ENCODE measurements at regions not wholly inside any gene's neighbourhood (a gene's known extent, or its start where the extent isn't known, plus 50 kb on each side); places are given as distances from the start of the nearest gene placed in this dataset.
"Not testable (repeated sequence)": the region's sequence is repeated elsewhere in the genome, so short reads cannot be mapped to it uniquely, and the experiment has no call there.

GRCh38 chr1:90362163-90362562 is 354.9 kb downstream of the BARHL2 start:
- peaks cover 8% of the 10 kb centered on the region for H3K27me3 Mint-ChIP-seq
- ChIA-PET POLR2A (no interaction called here), CTCF (no interaction called here)
- H3K4me3 Mint-ChIP-seq = no peak overlapping the region
- H3K4me1 Mint-ChIP-seq = no peaks in the 10 kb centered on the region
- H3K27ac Mint-ChIP-seq = no peak overlapping the region
- no peak for DNase-seq
- H3K36me3 Mint-ChIP-seq (ENCODE audit: low read depth) = no peaks in the 10 kb centered on the region
- no peaks in the 10 kb centered on the region for H3K9me3 Mint-ChIP-seq

- no peak for DNase-seq
- no peaks in the 10 kb centered on the region for H3K9me3 Mint-ChIP-seq
- H3K4me3 Mint-ChIP-seq = no peak overlapping the region
- no peak overlapping the region for H3K27ac Mint-ChIP-seq
- peaks cover 2% of the 10 kb centered on the region for H3K27me3 Mint-ChIP-seq
- no peaks in the 10 kb centered on the region for H3K36me3 Mint-ChIP-seq (ENCODE audit: low read depth)
- CTCF ChIA-PET = no interaction called here
- POLR2A ChIA-PET = no interaction called here
- H3K4me1 Mint-ChIP-seq = no peaks in the 10 kb centered on the region
These were observed 356.1 kb downstream of the BARHL2 start for GRCh38 chr1:90361026-90361425.

GRCh38 chr1:90359994-90360393 is 357.1 kb downstream of the BARHL2 start:
- Mint-ChIP-seq H3K27me3 (no peaks in the 10 kb centered on the region), H3K4me1 (no peaks in the 10 kb centered on the region), H3K36me3 (ENCODE audit: low read depth) (no peaks in the 10 kb centered on the region), H3K27ac (no peak overlapping the region), H3K4me3 (no peak overlapping the region), H3K9me3 (no peaks in the 10 kb centered on the region)
- ChIA-PET POLR2A (no interaction called here), CTCF (no interaction called here)
- DNase-seq = no peak

DNA sequence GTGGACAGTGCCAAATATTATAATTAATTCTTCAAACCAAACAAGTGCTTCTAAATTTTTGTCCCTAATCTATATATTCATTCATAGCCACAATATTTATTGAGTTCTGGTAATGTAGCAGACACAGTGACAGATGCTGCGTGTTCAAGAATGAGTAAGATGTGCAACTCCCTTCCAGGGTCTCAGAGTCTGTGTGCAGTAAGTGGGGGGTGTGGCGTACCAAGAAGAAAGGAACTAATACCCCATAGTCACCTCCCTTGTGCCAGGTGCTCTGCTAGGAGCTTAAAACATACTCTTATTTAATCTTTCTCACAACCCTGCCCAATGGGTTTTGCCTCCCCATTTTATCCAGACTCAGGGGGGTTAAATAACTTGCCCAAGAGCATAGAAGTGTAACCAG is 358.7 kb downstream of the BARHL2 start:
- POLR2A ChIA-PET = no interaction called here
- CTCF ChIA-PET = no interaction called here
- H3K27me3 Mint-ChIP-seq = no peaks in the 10 kb centered on the region
- DNase-seq = no peak
- no peaks in the 10 kb centered on the region for H3K36me3 Mint-ChIP-seq (ENCODE audit: low read depth)
- no peaks in the 10 kb centered on the region for H3K4me1 Mint-ChIP-seq
- H3K27ac Mint-ChIP-seq = no peak overlapping the region
- H3K4me3 Mint-ChIP-seq = no peak overlapping the region
- no peaks in the 10 kb centered on the region for H3K9me3 Mint-ChIP-seq

DNA sequence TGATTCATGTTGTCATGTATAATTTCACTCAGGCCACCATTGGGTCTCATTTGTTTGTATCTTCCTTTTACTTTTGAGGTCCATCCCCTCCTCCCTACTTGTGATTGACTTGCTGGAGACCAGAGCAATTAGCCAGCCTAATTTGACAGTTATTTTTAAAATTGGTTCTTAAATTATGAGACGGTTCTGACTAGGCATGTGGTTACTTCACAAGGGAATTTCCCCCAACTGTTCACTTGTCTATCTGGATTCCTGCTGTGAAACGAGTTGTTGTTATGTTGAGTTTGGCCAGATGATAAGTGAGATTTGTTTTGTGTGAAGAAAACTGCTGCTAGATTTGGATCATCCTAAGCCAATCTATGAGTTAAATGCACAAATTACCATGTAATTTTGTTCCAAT is 359.1 kb downstream of the BARHL2 start:
- no peak overlapping the region for H3K4me3 Mint-ChIP-seq
- H3K4me1 Mint-ChIP-seq = no peaks in the 10 kb centered on the region
- no peak for DNase-seq
- no peaks in the 10 kb centered on the region for H3K36me3 Mint-ChIP-seq (ENCODE audit: low read depth)
- H3K27me3 Mint-ChIP-seq = no peaks in the 10 kb centered on the region
- POLR2A ChIA-PET = no interaction called here
- H3K27ac Mint-ChIP-seq = no peak overlapping the region
- CTCF ChIA-PET = no interaction called here
- H3K9me3 Mint-ChIP-seq = no peaks in the 10 kb centered on the region

- Mint-ChIP-seq H3K27ac (no peak overlapping the region), H3K36me3 (ENCODE audit: low read depth) (no peaks in the 10 kb centered on the region), H3K9me3 (no peaks in the 10 kb centered on the region), H3K4me1 (no peaks in the 10 kb centered on the region), H3K27me3 (no peaks in the 10 kb centered on the region), H3K4me3 (no peak overlapping the region)
- ChIA-PET CTCF (no interaction called here), POLR2A (no interaction called here)
- DNase-seq = no peak
These were observed 360.1 kb downstream of the BARHL2 start for GRCh38 chr1:90356991-90357390.

DNA sequence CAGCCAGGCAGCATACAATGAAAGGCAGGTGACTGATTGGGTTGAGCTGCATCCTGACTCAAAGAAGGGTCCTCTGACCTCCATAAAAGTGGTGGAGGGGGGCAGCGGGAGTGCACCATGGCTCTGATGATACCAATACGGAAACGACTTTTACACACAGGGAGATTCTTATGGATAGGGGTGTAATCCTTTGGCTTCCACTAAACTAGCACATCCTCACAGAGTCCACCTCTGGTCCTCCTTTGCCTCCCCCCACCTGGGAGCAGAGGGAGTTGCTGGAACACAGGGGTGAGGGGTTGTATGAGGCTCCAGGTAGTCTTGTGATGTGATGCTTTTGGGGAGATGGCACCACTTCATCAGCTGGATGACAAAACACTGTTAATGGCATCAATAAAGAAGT is 361.0 kb downstream of the BARHL2 start:
- Mint-ChIP-seq H3K27ac (no peak overlapping the region), H3K9me3 (no peaks in the 10 kb centered on the region), H3K27me3 (no peaks in the 10 kb centered on the region), H3K4me3 (no peak overlapping the region), H3K36me3 (ENCODE audit: low read depth) (no peaks in the 10 kb centered on the region), H3K4me1 (no peaks in the 10 kb centered on the region)
- no peak for DNase-seq
- ChIA-PET CTCF (no interaction called here), POLR2A (no interaction called here)

DNA sequence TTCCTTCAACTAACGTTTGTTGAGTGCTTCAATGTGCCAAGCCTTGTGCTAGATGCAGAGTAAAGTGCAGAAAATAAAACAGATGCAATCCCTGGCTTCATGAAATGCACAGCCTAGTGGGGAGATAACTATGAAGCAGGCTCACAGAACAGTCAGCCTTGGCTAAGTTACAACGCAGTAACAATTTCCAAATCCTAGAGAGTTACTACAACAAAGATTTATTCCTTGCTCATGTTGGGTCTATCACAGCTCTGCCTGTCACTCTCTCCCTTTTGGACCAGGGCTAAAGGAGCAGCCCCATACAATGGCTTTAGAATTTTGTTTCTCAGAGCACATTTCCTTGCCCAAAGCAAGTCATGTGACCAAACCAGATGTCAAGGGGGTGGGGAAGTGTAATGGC is 359.8 kb downstream of the ZNF326 start:
- no peaks in the 10 kb centered on the region for H3K36me3 Mint-ChIP-seq (ENCODE audit: low read depth)
- no peak overlapping the region for H3K4me3 Mint-ChIP-seq
- ChIA-PET CTCF (no interaction called here), POLR2A (no interaction called here)
- H3K4me1 Mint-ChIP-seq = no peaks in the 10 kb centered on the region
- H3K9me3 Mint-ChIP-seq = no peaks in the 10 kb centered on the region
- no peak overlapping the region for H3K27ac Mint-ChIP-seq
- no peaks in the 10 kb centered on the region for H3K27me3 Mint-ChIP-seq
- DNase-seq = no peak

GRCh38 chr1:90351019-90351418 is 356.1 kb downstream of the ZNF326 start:
- ChIA-PET POLR2A (no interaction called here), CTCF (no interaction called here)
- H3K4me1 Mint-ChIP-seq = no peaks in the 10 kb centered on the region
- no peak overlapping the region for H3K27ac Mint-ChIP-seq
- no peak overlapping the region for H3K4me3 Mint-ChIP-seq
- H3K27me3 Mint-ChIP-seq = no peaks in the 10 kb centered on the region
- peaks cover 8% of the 10 kb centered on the region for H3K9me3 Mint-ChIP-seq
- no peak for DNase-seq
- H3K36me3 Mint-ChIP-seq (ENCODE audit: low read depth) = no peaks in the 10 kb centered on the region

GRCh38 chr1:90349510-90349909 is 354.6 kb downstream of the ZNF326 start:
- DNase-seq = no peak
- ChIA-PET POLR2A (no interaction called here), CTCF (no interaction called here)
- Mint-ChIP-seq H3K9me3 (peaks cover 8% of the 10 kb centered on the region), H3K27me3 (no peaks in the 10 kb centered on the region), H3K27ac (no peak overlapping the region), H3K4me3 (no peak overlapping the region), H3K36me3 (ENCODE audit: low read depth) (no peaks in the 10 kb centered on the region), H3K4me1 (no peaks in the 10 kb centered on the region)

DNA sequence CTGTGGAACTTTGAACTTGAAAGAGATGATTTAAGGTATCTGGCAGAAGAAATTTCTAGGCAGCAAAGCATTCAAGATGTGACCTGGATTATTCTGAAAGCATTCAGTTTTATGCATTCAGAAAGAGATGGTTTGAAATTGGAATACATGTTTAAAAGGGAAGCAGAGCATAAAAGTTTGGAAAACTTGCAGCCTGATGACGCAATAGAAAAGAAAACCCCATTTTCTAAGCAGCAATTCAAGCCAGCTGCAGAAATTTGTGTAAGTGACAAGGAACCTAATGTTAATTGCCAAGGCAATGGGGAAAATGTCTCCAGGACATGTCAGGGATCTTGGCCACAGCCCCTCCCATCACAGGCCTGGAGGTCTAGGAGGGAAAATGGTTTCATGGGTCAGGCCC is 354.0 kb downstream of the ZNF326 start:
- Mint-ChIP-seq H3K27me3 (no peaks in the 10 kb centered on the region), H3K27ac (no peak overlapping the region), H3K9me3 (peaks cover 8% of the 10 kb centered on the region), H3K4me1 (no peaks in the 10 kb centered on the region), H3K36me3 (ENCODE audit: low read depth) (no peaks in the 10 kb centered on the region), H3K4me3 (no peak overlapping the region)
- ChIA-PET POLR2A (no interaction called here), CTCF (no interaction called here)
- no peak for DNase-seq

DNA sequence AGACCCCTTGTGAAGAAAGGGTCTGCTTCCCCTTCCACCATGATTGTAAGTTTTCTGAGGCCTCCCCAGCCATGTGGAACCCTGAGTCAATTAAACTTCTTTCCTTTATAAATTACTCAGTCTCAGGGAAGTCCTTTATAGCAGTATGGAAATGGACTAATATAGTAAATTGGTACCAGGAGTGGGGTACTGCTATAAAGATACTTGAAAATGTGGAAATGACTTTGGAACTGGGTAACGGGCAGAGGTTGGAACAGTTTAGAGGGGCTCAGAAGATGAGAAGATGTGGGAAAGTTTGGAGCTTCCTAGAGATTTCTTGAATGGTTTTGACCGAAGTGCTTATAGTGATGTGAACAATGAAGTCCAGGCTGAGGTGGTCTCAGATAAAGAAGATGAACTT is 353.5 kb downstream of the ZNF326 start:
- H3K9me3 Mint-ChIP-seq; DNase-seq; CTCF ChIA-PET; H3K27ac Mint-ChIP-seq; POLR2A ChIA-PET; H3K4me3 Mint-ChIP-seq; H3K36me3 Mint-ChIP-seq (ENCODE audit: low read depth); H3K4me1 Mint-ChIP-seq; H3K27me3 Mint-ChIP-seq: not testable (repeated sequence)

- no peaks in the 10 kb centered on the region for H3K27me3 Mint-ChIP-seq
- H3K4me1 Mint-ChIP-seq = no peaks in the 10 kb centered on the region
- ChIA-PET POLR2A (no interaction called here), CTCF (interaction anchor here (0.9 kb wide), 1 partner anchor 214 kb away, joined by 3 read pairs; no protein-coding TSS in a partner anchor)
- DNase-seq = no peak
- peaks cover 8% of the 10 kb centered on the region for H3K9me3 Mint-ChIP-seq
- no peak overlapping the region for H3K27ac Mint-ChIP-seq
- H3K4me3 Mint-ChIP-seq = no peak overlapping the region
- no peaks in the 10 kb centered on the region for H3K36me3 Mint-ChIP-seq (ENCODE audit: low read depth)
These were observed 352.5 kb downstream of the ZNF326 start for GRCh38 chr1:90347366-90347765.

DNA sequence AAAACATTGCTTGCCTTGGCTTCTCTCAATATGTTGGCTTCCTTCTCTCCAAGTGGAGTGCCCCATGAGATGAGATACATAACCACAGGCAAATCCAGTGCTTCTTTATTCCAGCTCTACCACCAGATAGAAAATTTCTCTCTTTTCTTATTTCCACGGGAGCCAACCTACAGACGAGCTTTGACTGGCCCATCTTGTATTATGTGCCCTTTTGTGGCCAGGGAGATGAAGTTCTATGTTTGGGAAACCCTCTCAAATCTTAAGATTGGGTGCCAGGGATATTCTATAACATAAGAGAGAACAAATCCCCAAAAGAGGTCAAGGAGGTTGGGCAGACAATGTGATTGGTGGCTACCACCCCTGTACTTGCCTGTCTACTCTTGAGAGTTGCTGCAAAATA is 351.8 kb downstream of the ZNF326 start:
- no peak for DNase-seq
- H3K4me3 Mint-ChIP-seq = no peak overlapping the region
- H3K9me3 Mint-ChIP-seq = peaks cover 8% of the 10 kb centered on the region
- H3K27ac Mint-ChIP-seq = no peak overlapping the region
- H3K36me3 Mint-ChIP-seq (ENCODE audit: low read depth) = no peaks in the 10 kb centered on the region
- ChIA-PET CTCF (interaction anchor here (0.9 kb wide), 1 partner anchor 213 kb away, joined by 3 read pairs; no protein-coding TSS in a partner anchor), POLR2A (no interaction called here)
- H3K4me1 Mint-ChIP-seq = no peaks in the 10 kb centered on the region
- no peaks in the 10 kb centered on the region for H3K27me3 Mint-ChIP-seq

DNA sequence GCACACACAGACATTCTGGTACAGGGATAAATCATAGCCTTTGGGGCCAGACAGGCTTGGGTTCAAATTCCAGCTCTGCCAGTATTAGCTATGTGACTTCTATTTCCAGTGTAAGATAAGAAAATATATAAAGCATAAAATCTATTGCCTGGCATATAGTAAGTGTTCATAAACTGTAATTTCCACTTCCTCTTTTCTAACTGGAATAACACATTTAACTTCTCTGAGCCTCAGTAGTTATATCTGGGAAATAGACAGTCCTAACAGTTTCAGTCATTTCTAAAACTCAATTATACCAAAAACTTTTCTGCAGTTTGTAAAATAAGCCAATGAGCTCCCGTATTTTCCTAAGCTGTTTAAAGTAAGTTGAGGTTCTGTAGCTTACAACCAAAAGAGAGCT is 351.4 kb downstream of the ZNF326 start:
- peaks cover 8% of the 10 kb centered on the region for H3K9me3 Mint-ChIP-seq
- DNase-seq = no peak
- CTCF ChIA-PET = interaction anchor here (0.9 kb wide), 1 partner anchor 213 kb away, joined by 3 read pairs; no protein-coding TSS in a partner anchor
- H3K4me3 Mint-ChIP-seq = no peak overlapping the region
- no peaks in the 10 kb centered on the region for H3K4me1 Mint-ChIP-seq
- no peaks in the 10 kb centered on the region for H3K27me3 Mint-ChIP-seq
- no peaks in the 10 kb centered on the region for H3K36me3 Mint-ChIP-seq (ENCODE audit: low read depth)
- POLR2A ChIA-PET = no interaction called here
- H3K27ac Mint-ChIP-seq = no peak overlapping the region
